Skeletal muscle cell (primary cell): ENCODE measurements at regions not wholly inside any gene's neighbourhood (a gene's known extent, or its start where the extent isn't known, plus 50 kb on each side); places are given as distances from the start of the nearest gene placed in this dataset.

Source experiments
- DNase-seq: peaks from one replicate; pipeline ENCODE4 v3.0.0-alpha.2; 2010; ENCODE audit warnings: low read depth
- H3K4me3 ChIP-seq: 2 replicates; pipeline ENCODE4 v1.5.1; 2011; ENCODE audit warnings: low read depth, mild to moderate bottlenecking, control low read depth, low read length, moderate library complexity

- H3K4me3 ChIP-seq: no peak overlapping the region
- no peak for DNase-seq
These were observed 56.4 kb upstream of the HHIP start for GRCh38 chr4:144589512-144589911.

DNA sequence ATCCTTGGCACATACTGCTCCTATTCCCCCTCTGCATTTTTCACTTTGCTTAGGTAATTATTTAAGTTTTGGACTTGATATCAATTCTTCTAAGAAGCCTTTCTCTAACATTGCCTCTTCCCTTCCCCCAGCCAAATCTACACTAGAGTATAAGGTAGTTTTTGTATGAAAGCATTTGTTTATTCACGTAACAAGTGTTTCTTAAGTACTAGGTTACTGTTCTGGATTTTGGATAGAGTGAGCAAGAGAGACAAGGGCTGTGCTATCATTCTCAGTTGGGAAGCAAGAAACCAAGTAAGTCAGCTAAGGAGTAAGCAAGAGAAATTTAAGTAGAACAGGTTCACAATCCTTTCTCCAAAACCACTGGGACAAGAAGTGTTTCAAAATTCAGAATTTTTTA lies 55.9 kb upstream of the HHIP start:
- H3K4me3 ChIP-seq: no peak overlapping the region
- DNase-seq: no peak

DNA sequence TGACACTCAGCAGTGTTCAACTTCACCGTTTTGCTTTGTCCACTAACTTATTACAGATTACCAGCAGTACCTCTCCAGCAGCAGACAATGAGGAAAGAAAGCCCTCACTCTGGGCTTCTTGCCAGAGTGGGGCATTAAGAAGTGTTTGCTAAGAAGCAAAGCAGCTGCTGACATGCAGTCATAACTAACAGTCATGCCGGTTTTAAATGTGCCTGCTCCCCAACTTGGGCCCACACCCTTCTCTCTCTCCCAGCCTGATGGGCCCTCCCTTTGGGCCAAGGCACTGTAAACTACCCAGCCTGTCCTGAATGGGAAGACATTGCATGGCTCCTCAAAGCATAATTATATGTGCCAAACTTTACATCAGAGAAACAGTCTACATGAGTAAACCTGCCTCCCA lies 54.6 kb upstream of the HHIP start:
- no peak overlapping the region for H3K4me3 ChIP-seq
- DNase-seq: peak; percentile 89

DNA sequence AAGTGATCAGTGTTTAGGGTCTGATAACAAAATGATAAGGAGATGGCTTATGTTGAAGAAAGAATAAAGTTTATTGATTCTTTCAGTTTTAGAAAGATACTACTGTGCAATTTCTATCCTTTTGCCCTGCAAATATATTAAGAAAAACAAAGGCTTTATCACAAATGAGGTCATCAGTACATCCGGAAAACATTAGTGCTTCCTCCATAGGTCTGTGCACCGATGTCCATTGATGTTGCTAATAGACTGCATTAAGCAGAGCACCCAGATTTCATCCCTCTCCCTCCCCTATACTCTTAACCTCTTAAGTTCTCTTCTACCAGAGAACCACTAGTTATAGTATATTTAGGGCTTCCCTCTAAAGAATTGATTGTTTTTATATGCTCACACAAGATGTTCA lies 53.7 kb upstream of the HHIP start:
- H3K4me3 ChIP-seq: no peak overlapping the region
- DNase-seq: no peak

- DNase-seq: no peak
These were observed 51.4 kb upstream of the HHIP start for GRCh38 chr4:144594471-144594986.

GRCh38 chr4:144595681-144596080 lies 50.3 kb upstream of the HHIP start:
- no peak for DNase-seq
- no peak overlapping the region for H3K4me3 ChIP-seq

More at GRCh38 chr4:144594471-144594986, 51.4 kb upstream of the HHIP start:
- H3K4me3 ChIP-seq: no peak overlapping the region
